ENCODE measurements at regions not wholly inside any gene's neighbourhood (a gene's known extent, or its start where the extent isn't known, plus 50 kb on each side); places are given as distances from the start of the nearest gene placed in this dataset.

- DNase-seq: no peak
These were observed 91.2 kb upstream of the STARD3NL start for GRCh38 chr7:38086857-38087256.

- DNase-seq: no peak
These were observed 75.5 kb upstream of the STARD3NL start for GRCh38 chr7:38102507-38102906.

DNA sequence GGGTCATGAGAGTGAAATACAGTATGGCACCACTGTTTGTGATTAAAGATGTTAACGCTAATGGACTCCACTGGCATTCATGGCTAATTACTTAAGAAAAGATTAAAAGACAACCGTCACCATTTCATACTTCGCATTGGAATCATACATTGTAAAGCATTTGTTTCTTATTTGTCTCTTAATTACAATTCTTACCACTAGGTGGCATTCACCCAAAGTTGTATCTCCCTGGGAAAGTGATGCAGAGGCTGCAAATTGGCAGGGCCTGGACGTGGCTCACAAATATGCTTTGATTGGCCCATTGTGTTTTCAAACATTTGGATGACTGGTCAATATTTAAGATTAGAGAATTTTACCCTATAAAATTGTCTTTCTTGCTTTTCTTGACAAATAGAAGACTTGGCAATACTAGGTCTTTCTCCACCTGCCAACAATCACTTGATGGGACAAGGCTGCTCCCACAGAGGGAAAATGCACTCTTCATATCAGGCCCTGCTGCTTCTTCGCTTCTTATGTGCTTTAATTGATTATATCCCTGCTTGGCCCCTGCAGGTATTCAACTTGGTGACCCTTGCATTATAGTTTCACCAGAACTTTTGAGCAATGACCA, 72.1 kb upstream of the STARD3NL start:
- DNase-seq: no peak

GRCh38 chr7:38107486-38107893, 70.6 kb upstream of the STARD3NL start:
- DNase-seq: peak; percentile 47

GRCh38 chr7:38112075-38112474, 66.0 kb upstream of the STARD3NL start:
- no peak for DNase-seq

- no peak for DNase-seq
These were observed 58.0 kb upstream of the STARD3NL start for GRCh38 chr7:38120076-38120475.

- DNase-seq: no peak
These were observed 55.5 kb upstream of the STARD3NL start for GRCh38 chr7:38122501-38122900.

- DNase-seq: no peak
These were observed 54.6 kb upstream of the STARD3NL start for GRCh38 chr7:38123494-38123893.

DNA sequence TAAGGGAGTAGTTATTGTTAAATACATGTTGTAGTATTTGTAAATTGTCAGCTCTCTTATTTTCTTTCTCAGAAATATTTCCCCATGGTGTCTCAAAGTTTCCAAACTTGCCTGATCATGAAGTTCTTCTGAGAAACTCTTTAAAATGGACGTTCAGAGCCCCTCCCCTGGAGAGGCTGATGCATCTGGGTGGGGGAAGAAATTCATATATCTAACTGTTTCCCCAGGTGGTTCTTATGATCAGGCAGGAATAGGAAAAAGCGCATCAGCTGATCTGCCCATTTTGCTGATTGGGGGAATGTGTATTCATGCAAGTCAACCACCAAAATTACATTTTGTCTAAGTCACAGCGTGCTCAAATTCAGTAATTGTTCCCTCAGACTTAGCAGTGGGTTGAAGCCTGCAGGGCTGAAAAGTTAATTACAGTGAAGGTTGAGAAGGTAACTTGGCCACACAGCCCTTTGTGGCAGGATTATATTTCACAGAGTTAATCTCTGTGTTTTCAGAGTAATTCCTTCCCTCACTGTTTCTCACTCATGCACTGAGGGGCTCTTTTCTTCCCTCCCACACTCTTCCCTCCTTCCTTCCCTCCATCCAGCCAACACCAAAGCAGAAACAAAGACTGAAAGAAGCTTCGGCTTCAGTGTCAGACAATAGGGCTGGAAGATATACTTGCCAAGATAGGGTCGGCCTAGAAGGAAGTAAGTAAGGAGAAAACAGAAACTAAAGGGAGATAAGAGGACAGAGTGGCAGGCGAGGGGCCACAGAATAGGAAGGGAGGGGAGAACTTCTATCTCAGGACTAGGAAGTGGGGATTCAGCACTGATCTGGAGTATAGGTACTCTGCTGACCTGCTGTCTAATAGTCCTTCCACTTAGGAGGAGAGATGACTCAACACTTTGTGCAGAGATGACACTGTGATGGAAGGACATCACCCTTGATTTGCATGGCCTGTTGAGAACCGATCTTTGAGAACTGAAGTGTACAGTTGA, 50.5 kb upstream of the STARD3NL start:
- no peak for DNase-seq
